H1 (cell line): ENCODE measurements at regions not wholly inside any gene's neighbourhood (a gene's known extent, or its start where the extent isn't known, plus 50 kb on each side); places are given as distances from the start of the nearest gene placed in this dataset.

Source experiments
- CTCF ChIA-PET: fragments of 300-600 bp; sonication (Branson Sonifier 250); formaldehyde crosslinking; loops from one replicate; lab custom pipeline; 2021; ENCODE audit not compliant: partially characterized antibody; lab: Charles Lee
- POLR2A ChIA-PET: fragments of 300-600 bp; sonication (Branson Sonifier 250); formaldehyde crosslinking; loops from one replicate; lab custom pipeline; 2021; ENCODE audit warnings: inconsistent platforms; ENCODE audit not compliant: partially characterized antibody; lab: Charles Lee
- DNase-seq, 2 experiments: peaks; one replicate each; pipeline versions ENCODE4 v3.0.0 to v3.0.0-alpha.2; 2010 to 2022; ENCODE audit warnings: low spot score in 2 of 2, low read depth in 1 of 2, mixed read lengths in 1 of 2
- FAIRE-seq: peaks from 2 replicates; lab custom pipeline; 2011; peaks lifted over from hg19 to GRCh38; lab: Jason Lieb, UNC
- H2AFZ ChIP-seq: 2 replicates; pipeline ENCODE4 v1.8.1; 2012; ENCODE audit warnings: low read length, inconsistent platforms
- H2AK5ac ChIP-seq: 2 replicates; pipeline ENCODE4 v1.6.1; 2013; ENCODE audit warnings: low read depth, low read length
- H2BK120ac ChIP-seq: replicated peaks from 2 replicates; pipeline ENCODE3; 2013; ENCODE audit warnings: low read depth, low read length, inconsistent platforms
- H2BK12ac ChIP-seq: 2 replicates; pipeline ENCODE4 v1.6.1; 2013; ENCODE audit warnings: low read depth, low read length
- H2BK15ac ChIP-seq: 2 replicates; pipeline ENCODE4 v1.6.1; 2013; ENCODE audit warnings: low read length
- H2BK20ac ChIP-seq: 2 replicates; pipeline ENCODE4 v1.6.1; 2013; ENCODE audit warnings: low read length
- H2BK5ac ChIP-seq: 2 replicates; pipeline ENCODE4 v1.6.1; 2013; ENCODE audit warnings: low read depth, low read length
- H3K14ac ChIP-seq: 2 replicates; pipeline ENCODE4 v1.6.1; 2013; ENCODE audit warnings: inconsistent platforms; ENCODE audit not compliant: insufficient read length
- H3K18ac ChIP-seq: 2 replicates; pipeline ENCODE4 v1.6.1; 2013; ENCODE audit warnings: low read length; ENCODE audit errors: extremely low read depth
- H3K23ac ChIP-seq: 2 replicates; pipeline ENCODE4 v1.6.1; 2013; ENCODE audit warnings: inconsistent platforms; ENCODE audit not compliant: insufficient read length
- H3K23me2 ChIP-seq: 2 replicates; pipeline ENCODE4 v1.6.1; 2013; ENCODE audit warnings: low read depth, low read length
- H3K27ac ChIP-seq: 2 replicates; pipeline ENCODE4 v1.6.1; 2011; ENCODE audit warnings: low read depth, low read length, inconsistent platforms
- H3K27me3 ChIP-seq, 4 experiments: replicated peaks in 1 of 4; 1 replicate in 1 of 4; 2 replicates in 3 of 4; pipeline versions ENCODE4 v1.6.1 to v1.8.1; 2011 to 2013; ENCODE audit warnings: low read length in 3 of 4, mild to moderate bottlenecking in 3 of 4, inconsistent platforms in 2 of 4, mixed read lengths in 2 of 4, moderate library complexity in 1 of 4; ENCODE audit not compliant: control insufficient read depth in 3 of 4, insufficient read depth in 3 of 4; ENCODE audit errors: extremely low read depth in 1 of 4
- H3K36me3 ChIP-seq, 4 experiments: 2 replicates each; pipeline versions ENCODE4 v1.6.1 to v1.8.1; 2011 to 2013; ENCODE audit warnings: mild to moderate bottlenecking in 4 of 4, low read length in 3 of 4, moderate library complexity in 2 of 4, control low read depth in 1 of 4, inconsistent platforms in 1 of 4; ENCODE audit not compliant: insufficient read depth in 4 of 4, control insufficient read depth in 2 of 4
- H3K4ac ChIP-seq: replicated peaks from 2 replicates; pipeline ENCODE3; 2013; ENCODE audit warnings: low read length, low read depth, mixed read lengths, inconsistent platforms; ENCODE audit not compliant: insufficient read length
- H3K4me1 ChIP-seq, 4 experiments: replicated peaks in 1 of 4; 1 replicate in 1 of 4; 2 replicates in 3 of 4; pipeline versions ENCODE4 v1.6.1 to v1.8.1; 2011 to 2013; ENCODE audit warnings: low read length in 3 of 4, inconsistent platforms in 2 of 4, mixed read lengths in 1 of 4; ENCODE audit not compliant: insufficient read depth in 4 of 4, control insufficient read depth in 3 of 4
- H3K4me2 ChIP-seq, 2 experiments: 2 replicates each; pipeline versions ENCODE4 v1.6.1 to v1.8.1; 2011 to 2013; ENCODE audit warnings: low read depth in 2 of 2, low read length in 2 of 2, control low read depth in 1 of 2, inconsistent platforms in 1 of 2, mild to moderate bottlenecking in 1 of 2; ENCODE audit not compliant: insufficient read depth in 1 of 2
- H3K4me3 ChIP-seq, 4 experiments: fragments of 200-600, 300-600 bp in 1 of 4; sonication (generic), shearing (Covaris generic), sonication (Bioruptor Twin) in 1 of 4; 2 replicates each; pipeline versions ENCODE4 v1.5.1 to v1.8.1; 2011 to 2016; ENCODE audit warnings: low read length in 4 of 4, low read depth in 3 of 4, control low read depth in 2 of 4, inconsistent platforms in 2 of 4, mild to moderate bottlenecking in 2 of 4, mixed read lengths in 1 of 4, moderate library complexity in 1 of 4; ENCODE audit not compliant: insufficient read depth in 2 of 4; ENCODE audit errors: extremely low read depth in 1 of 4
- H3K56ac ChIP-seq: replicated peaks from 2 replicates; pipeline ENCODE3; 2013; ENCODE audit warnings: low read depth, mild to moderate bottlenecking, mixed read lengths, low read length, inconsistent platforms; ENCODE audit not compliant: insufficient read length
- H3K79me1 ChIP-seq: 2 replicates; pipeline ENCODE4 v1.6.1; 2013; ENCODE audit warnings: low read depth, low read length, control low read depth
- H3K79me2 ChIP-seq, 2 experiments: 2 replicates each; pipeline versions ENCODE4 v1.6.1 to v1.8.1; 2012 to 2013; ENCODE audit warnings: low read length in 2 of 2, mild to moderate bottlenecking in 2 of 2, inconsistent platforms in 1 of 2; ENCODE audit not compliant: insufficient read depth in 2 of 2, control insufficient read depth in 1 of 2
- H3K9ac ChIP-seq, 4 experiments: replicated peaks in 1 of 4; 1 replicate in 1 of 4; 2 replicates in 3 of 4; pipeline versions ENCODE4 v1.6.1 to v1.8.1; 2011 to 2013; ENCODE audit warnings: low read depth in 3 of 4, low read length in 3 of 4, control low read depth in 2 of 4, mild to moderate bottlenecking in 2 of 4, moderate library complexity in 2 of 4, inconsistent platforms in 1 of 4; ENCODE audit errors: extremely low read depth in 1 of 4
- H3K9me3 ChIP-seq, 2 experiments: 2 replicates each; pipeline versions ENCODE4 v1.6.1 to v1.8.1; 2012 to 2013; ENCODE audit warnings: mild to moderate bottlenecking in 2 of 2, moderate library complexity in 2 of 2, control low read depth in 1 of 2, inconsistent platforms in 1 of 2, low read depth in 1 of 2, low read length in 1 of 2, mixed read lengths in 1 of 2; ENCODE audit not compliant: insufficient read depth in 2 of 2
- H4K20me1 ChIP-seq, 2 experiments: replicated peaks in 1 of 2; 2 replicates each; pipeline versions ENCODE3 to v1.8.1; 2011 to 2013; ENCODE audit warnings: inconsistent platforms in 2 of 2, low read length in 2 of 2, mild to moderate bottlenecking in 1 of 2; ENCODE audit not compliant: insufficient read depth in 2 of 2, control insufficient read depth in 1 of 2
- H4K5ac ChIP-seq: 2 replicates; pipeline ENCODE4 v1.6.1; 2013; ENCODE audit warnings: low read length, low read depth, mixed read lengths, inconsistent platforms; ENCODE audit not compliant: insufficient read length
- H4K8ac ChIP-seq: 2 replicates; pipeline ENCODE4 v1.8.0; 2013; ENCODE audit warnings: mild to moderate bottlenecking, moderate library complexity, low read length, inconsistent platforms; ENCODE audit not compliant: insufficient read depth; ENCODE audit errors: extremely low read depth
- H4K91ac ChIP-seq: replicated peaks from 2 replicates; pipeline ENCODE3; 2013; ENCODE audit warnings: low read length, mixed read lengths, inconsistent platforms; ENCODE audit not compliant: insufficient read length
- MAX ChIP-seq: IDR thresholded peaks from 2 replicates; pipeline ENCODE4 v1.6.1; 2012; ENCODE audit warnings: inconsistent platforms
- ZNF274 ChIP-seq: IDR thresholded peaks from 2 replicates; pipeline ENCODE4 v1.7.0; 2012; ENCODE audit warnings: low read length, borderline replicate concordance; ENCODE audit errors: extremely low read depth
- WGBS, 2 experiments: shearing (Covaris generic) in 1 of 2; methylation state at CpG; one replicate each; pipeline versions ENCODE4 v1.1.6 to v1.1.7; 2013 to 2015; ENCODE audit warnings: low lambda C conversion rate in 2 of 2, mixed read lengths in 2 of 2, inconsistent platforms in 1 of 2, low coverage in 1 of 2, missing lambda C conversion rate in 1 of 2; ENCODE audit not compliant: insufficient replicate concordance in 2 of 2, insufficient coverage in 1 of 2, insufficient read length in 1 of 2; ENCODE audit errors: extremely low coverage in 1 of 2, missing lambda C conversion rate in 1 of 2; 5-methylcytosine and 5-hydroxymethylcytosine counted together

- no peak overlapping the region for H3K56ac ChIP-seq
- 87% methylated on average over 2 of the region's 2 CpGs; no CpG with 5 or more reads in 1 of the 2 experiments for WGBS, 2 experiments
- CTCF ChIA-PET, result no interaction called here
Measured at GRCh38 chr3:178950676-178951075, 120.9 kb downstream of the ZMAT3 start.

More at GRCh38 chr3:178950676-178951075, 120.9 kb downstream of the ZMAT3 start:
- Histone ChIP-seq H3K18ac (no peak overlapping the region), H2BK15ac (no peak overlapping the region), H3K4ac (no peak overlapping the region), H3K4me3 (no peak overlapping the region), H2AK5ac (no peak overlapping the region), H3K9me3 (peaks cover 0 to 4% of the 10 kb centered on the region in 2 experiments; a peak in 1 of 4 replicates), H3K4me1 (no peaks in the 10 kb centered on the region), H4K20me1 (no peaks in the 10 kb centered on the region), H3K36me3 (no peaks in the 10 kb centered on the region), H3K79me2 (no peaks in the 10 kb centered on the region), H3K9ac (no peak overlapping the region), H3K27ac (no peak overlapping the region), H3K4me2 (no peak overlapping the region), H4K8ac (no peak overlapping the region), H4K5ac (no peak overlapping the region), H2AFZ (no peak overlapping the region), H2BK12ac (no peak overlapping the region), H3K23me2 (no peaks in the 10 kb centered on the region), H3K27me3 (no peaks in the 10 kb centered on the region), H4K91ac (no peak overlapping the region), H2BK120ac (no peak overlapping the region), H3K14ac (no peak overlapping the region), H2BK20ac (no peak overlapping the region), H2BK5ac (no peak overlapping the region), H3K79me1 (no peaks in the 10 kb centered on the region), H3K23ac (no peak overlapping the region)
- no peak for TF ChIP-seq MAX
- TF ChIP-seq ZNF274, result no peak
- FAIRE-seq (no peak), DNase-seq (no peak)
- POLR2A ChIA-PET, result no interaction called here
